HG02840 (cell line): ENCODE measurements at regions not wholly inside any gene's neighbourhood (a gene's known extent, or its start where the extent isn't known, plus 50 kb on each side); places are given as distances from the start of the nearest gene placed in this dataset.

Source experiments
- ATAC-seq: cut with Tn5 transposase; IDR thresholded peaks from one replicate; pipeline ENCODE4 v1.9.1; 2021; ENCODE audit warnings: mild to moderate bottlenecking, moderate library complexity, moderate number of reproducible peaks; ENCODE audit not compliant: unreplicated experiment, low FRiP score

DNA sequence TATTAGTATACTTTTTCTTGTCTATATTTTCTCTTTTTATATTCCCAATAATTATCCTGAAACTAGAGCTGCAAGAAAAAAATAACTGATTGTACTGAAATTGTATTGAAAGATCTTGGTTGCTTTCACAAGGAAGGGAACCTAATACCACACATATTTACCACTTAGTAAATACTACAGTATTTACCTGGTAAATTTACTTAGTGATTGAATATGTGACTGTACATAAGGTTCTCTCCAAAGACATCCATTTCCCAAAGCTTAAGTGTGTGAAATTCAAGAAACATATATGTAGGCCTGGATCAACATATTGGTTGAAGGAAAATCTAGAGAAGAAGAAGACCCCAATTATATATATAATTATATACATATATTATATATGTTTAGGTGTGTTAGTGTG, 1272.7 kb downstream of the C4orf33 start:
- no peak for ATAC-seq

- no peak for ATAC-seq
These were observed 1297.3 kb downstream of the C4orf33 start for GRCh38 chr4:130393231-130393630.

DNA sequence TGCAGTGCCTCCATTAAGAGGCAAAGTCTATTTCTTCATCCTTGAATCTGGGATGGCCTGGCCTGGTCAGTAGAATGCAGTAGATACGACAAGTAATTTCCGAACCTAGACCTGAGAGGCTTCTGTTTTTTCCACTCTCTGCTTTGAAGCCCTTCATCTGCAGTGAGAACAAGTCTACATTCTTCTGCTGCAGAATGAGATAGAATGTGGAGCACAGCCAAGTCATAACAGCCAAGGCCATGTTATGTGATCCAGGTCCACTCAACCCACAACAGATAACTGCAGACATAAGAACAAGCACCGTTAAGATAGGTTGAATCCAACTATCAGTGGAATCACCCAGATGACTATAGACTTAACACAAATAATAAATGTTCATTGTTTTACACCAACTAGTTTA, 1297.7 kb downstream of the C4orf33 start:
- ATAC-seq = no peak

- no peak for ATAC-seq
These were observed 1299.9 kb downstream of the C4orf33 start for GRCh38 chr4:130395871-130396270.

DNA sequence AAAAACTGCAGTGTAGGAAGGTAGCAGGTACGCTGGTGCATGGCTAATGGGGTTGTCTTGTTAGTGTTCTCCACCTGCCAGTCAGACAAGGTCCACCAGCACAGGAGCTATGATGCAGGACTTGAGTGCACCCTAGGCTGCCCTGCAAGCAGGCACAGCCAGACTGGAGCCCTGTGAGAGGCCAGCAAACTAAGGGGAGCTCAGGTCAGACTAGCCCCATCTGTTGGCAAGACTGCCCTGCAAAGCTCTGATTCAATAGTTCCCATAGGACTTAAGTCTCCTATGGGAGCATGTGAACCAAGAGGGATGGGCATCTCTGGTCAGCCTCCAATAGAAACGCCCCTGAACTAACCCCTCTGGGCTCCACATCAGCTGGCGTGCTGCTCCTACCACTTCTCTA, 1307.3 kb downstream of the C4orf33 start:
- ATAC-seq = no peak

DNA sequence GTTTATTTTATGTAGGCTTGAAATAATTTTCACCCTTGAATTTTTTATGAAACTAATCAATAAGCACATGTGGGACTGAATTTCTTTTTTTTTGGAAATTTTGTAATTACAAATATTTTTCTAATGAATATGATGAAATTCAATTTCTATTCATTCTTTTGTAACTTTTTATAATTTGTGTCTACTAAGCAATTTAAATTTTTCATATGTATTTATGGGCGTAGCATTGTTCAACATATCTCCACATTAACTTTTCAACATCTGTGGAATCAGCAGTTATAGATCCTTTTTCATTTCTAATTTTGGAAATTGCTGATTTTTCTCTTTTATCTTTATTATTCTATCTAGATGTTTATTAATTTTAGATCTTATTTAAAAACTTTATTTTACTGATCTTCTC, 1320.3 kb downstream of the C4orf33 start:
- no peak for ATAC-seq

- no peak for ATAC-seq
These were observed 1323.4 kb downstream of the C4orf33 start for GRCh38 chr4:130419211-130419975.

- no peak for ATAC-seq
These were observed 1326.3 kb downstream of the C4orf33 start for GRCh38 chr4:130422261-130422660.

DNA sequence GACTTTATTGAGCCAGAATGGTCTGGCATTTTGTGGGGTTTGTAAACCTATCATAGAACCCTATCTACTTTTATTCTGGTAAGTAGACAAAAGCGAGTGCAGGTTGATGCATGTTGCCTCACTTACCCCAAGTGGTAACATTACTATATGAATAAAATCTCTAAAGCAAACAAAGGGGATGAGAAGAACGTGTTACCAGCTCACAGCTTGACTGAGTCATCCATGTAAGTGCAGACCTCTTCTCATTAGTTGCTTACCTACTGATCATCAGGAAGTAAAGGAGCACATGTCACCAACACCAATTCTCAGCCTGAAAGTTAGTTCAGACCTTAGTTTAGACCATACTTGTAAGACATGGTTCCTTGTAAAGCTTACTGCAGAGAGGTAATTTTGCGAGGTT, 1328.3 kb downstream of the C4orf33 start:
- no peak for ATAC-seq

GRCh38 chr4:130432289-130432688, 1336.3 kb downstream of the C4orf33 start:
- no peak for ATAC-seq

DNA sequence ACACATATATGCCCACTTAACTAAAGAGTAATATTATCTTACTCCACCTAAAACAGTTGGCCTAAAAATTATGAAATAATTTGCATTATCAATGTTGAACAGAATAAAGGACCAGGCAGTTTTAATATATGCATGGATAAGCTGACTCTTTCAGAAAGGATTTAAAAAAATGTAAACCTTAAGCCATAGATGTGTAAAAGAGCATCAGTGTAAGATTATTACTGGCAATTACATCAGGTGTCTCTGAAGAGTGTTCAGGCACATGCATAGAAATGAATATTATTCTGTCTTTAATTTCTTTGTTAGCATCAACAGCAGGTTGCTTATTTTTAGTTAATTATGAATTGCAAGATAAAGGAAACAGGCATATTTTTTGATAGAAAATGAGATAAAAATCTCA, 1353.8 kb downstream of the C4orf33 start:
- ATAC-seq = no peak

- no peak for ATAC-seq
These were observed 1372.4 kb downstream of the C4orf33 start for GRCh38 chr4:130468340-130468739.

- ATAC-seq = no peak
These were observed 1382.5 kb downstream of the C4orf33 start for GRCh38 chr4:130478406-130478805.

GRCh38 chr4:130479020-130479419, 1383.1 kb downstream of the C4orf33 start:
- ATAC-seq = no peak

GRCh38 chr4:130479674-130480073, 1383.7 kb downstream of the C4orf33 start:
- no peak for ATAC-seq

DNA sequence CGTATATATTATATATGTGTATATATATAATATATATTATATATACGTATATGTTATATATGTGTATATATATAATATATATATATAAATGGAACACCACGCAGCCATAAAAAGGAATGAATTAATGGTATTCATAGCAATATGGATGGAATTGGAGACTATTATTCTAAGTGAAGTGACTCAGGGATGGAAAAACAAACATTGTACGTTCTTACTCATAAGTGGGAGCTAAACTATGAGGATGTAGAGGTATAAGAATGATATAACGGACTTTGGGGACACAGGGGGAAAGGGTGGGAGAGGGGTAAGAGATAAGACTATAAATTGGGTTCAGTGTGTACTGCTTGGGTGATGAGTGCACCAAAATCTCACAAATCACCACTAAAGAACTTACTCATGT, 1388.9 kb downstream of the C4orf33 start:
- ATAC-seq = no peak

DNA sequence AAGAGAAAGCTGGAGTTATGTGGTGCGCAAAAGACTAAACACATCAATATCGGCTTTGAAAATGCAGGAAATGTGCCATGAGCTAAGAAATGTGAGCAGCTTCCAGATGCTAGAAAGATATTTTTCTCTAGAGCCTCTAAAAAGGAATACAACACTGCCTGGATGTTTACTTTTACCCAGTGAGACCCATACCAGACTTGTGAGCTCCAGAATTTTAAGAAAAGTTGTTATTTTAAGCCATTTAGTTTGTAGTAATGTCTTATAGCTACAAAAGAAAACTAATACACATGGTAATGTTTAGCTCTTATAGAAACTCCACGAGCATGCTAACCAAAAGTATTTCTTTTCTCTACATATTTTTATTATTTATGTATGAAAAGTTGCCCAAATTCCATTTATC, 1389.4 kb downstream of the C4orf33 start:
- no peak for ATAC-seq

- no peak for ATAC-seq
These were observed 1390.2 kb downstream of the C4orf33 start for GRCh38 chr4:130486186-130486585.

DNA sequence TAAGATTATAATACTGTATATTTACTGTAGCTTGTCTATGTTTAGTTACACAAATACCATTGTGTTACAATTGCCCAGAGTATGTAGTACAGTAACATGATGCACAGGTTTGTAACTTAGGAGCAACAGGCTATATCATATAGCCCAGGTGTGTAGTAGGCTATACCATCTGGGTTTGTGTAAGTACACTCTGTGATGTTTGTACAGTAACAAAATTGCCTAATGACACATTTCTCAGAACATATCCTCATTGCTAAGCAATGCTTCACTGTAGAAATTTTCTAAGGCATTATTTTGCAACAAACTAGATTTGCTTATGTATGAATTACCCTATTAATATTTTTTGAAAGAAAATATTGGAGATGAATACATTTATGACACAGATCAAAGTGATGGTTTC, 1390.9 kb downstream of the C4orf33 start:
- no peak for ATAC-seq

DNA sequence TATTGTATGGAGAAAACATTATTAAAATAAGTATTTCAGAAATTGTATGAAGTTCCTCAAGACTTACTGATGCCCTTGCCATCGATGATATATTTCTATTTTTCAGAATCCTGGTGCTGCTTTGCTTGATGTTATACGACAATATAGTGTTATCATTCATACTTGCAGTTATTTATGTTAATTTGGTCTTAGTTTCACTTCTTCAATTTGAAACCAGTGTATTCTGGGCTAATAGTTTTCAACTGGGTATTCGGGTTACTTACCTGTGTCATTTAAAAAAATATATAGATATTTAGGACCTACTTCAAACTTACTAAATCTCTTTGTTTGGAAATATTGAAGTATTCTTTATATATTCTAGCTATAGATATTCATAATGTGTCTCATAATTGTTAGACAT, 1414.7 kb downstream of the C4orf33 start:
- ATAC-seq = no peak

- no peak for ATAC-seq
These were observed 1415.8 kb downstream of the C4orf33 start for GRCh38 chr4:130511776-130512175.

- no peak for ATAC-seq
These were observed 1428.1 kb downstream of the C4orf33 start for GRCh38 chr4:130524057-130524456.

DNA sequence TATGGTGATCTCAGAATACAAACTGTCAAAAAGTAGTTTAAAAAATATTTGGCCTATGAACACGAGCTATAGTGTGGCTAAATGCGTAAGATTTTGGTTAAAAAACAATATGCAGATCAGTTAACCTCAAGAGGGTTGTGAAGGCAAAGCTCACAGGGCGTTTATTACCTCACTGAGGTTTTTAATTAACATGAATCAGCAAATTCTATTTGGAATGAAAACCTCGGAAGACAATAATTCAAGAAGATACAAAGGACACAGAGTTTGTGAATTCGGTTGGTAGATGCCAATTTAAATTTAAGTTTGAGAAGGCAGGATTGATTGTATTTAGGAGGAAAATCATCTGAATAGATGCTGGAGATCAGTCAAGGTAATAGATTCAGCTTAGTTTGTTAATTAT, 1434.6 kb downstream of the C4orf33 start:
- no peak for ATAC-seq
